ENCODE measurements at regions not wholly inside any gene's neighbourhood (a gene's known extent, or its start where the extent isn't known, plus 50 kb on each side); places are given as distances from the start of the nearest gene placed in this dataset.
A peak's percentile ranks its signal among the peaks of the same experiment; 100 is the strongest.

DNA sequence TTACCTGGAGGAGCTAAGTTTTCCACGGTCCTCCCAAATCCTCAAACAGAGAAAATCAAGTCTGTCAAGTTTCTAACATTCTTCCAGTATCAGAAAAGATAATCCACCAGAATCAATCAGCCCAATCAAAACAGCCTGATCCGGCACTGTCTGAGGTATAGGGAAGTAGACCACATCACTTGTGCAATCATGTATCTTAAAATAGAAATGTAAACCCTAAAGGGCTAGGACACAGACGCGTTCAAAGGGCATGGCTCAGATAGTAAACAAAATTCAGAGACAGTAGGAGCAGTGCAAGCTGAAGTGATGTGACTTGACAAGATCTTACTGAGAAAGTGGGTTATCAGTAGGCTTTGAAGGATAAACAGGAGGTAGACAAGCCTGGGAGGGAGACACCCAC lies 252.4 kb upstream of the DAPK1 start:
- DNase-seq (ENCODE audit: low read depth in 2 of 2) = no peak

GRCh38 chr9:87247097-87247496 lies 250.6 kb upstream of the DAPK1 start:
- DNase-seq (ENCODE audit: low read depth in 2 of 2) = no peak

DNA sequence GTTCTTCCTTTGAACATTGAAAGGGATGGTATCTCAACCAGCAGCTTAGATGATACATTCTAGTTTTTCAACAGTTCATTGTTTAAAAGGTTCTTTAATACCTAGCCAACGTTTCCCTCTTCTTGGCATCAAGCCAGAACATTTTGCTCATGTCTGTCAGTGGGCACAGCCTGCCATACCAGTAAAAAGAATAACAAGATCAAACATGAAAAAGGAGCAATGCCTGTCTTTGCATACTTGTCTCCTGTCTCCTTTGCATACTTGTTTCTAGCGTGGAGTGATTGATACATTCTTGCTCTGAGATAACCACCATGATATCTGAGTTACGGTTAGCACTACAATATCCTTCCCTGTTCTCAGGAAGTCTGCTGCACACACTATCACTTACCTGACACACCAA lies 248.6 kb upstream of the DAPK1 start:
- no peak for DNase-seq (ENCODE audit: low read depth in 2 of 2)

DNA sequence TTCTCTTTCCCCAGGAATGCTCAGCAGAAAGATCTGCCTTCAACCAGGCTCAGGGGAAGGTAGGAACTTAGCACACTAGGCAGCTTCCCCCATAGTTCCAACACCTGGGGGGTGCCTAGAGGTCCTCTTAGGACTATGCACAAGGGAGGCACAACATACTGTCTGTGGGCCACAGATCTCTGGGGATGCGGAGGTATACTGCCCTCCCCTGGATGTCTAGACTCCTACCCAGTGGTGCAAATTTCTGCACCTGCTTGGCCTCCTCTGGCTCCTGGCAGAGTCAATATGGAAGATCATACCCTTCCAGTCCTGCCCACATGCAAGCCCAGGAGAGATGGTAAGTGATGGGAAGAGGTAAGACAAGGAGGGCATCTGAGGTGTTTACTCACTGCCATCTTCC lies 247.5 kb upstream of the DAPK1 start:
- no peak for DNase-seq (ENCODE audit: low read depth in 2 of 2)

- DNase-seq (ENCODE audit: low read depth in 2 of 2) = no peak
These were observed 242.1 kb upstream of the DAPK1 start for GRCh38 chr9:87255431-87256155.

GRCh38 chr9:87256973-87257372 lies 240.7 kb upstream of the DAPK1 start:
- DNase-seq (ENCODE audit: low read depth in 2 of 2) = no peak

GRCh38 chr9:87259543-87260518 lies 237.8 kb upstream of the DAPK1 start:
- DNase-seq (ENCODE audit: low read depth in 2 of 2) = peak; percentile 52 to 62

DNA sequence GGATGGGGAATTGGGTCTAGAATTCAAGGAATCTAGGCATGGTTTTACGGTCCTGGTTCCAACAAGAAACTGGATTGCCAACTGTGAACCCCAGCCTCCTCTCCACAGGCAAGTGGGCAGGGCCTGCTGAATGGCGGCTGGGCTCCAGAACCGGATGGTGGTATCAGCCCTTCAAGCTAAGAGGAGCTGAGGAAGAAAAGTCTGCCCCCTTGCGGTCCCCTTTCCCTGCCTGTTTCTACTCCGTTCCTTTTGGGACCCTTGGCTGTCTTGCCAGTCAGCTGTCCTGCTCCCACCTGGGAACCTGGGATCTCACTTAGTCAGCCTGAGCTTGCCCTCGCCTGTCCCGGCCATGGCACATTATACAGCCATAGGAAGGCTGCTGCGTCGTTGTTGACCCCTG lies 234.4 kb upstream of the DAPK1 start:
- no peak for DNase-seq (ENCODE audit: low read depth in 2 of 2)

DNA sequence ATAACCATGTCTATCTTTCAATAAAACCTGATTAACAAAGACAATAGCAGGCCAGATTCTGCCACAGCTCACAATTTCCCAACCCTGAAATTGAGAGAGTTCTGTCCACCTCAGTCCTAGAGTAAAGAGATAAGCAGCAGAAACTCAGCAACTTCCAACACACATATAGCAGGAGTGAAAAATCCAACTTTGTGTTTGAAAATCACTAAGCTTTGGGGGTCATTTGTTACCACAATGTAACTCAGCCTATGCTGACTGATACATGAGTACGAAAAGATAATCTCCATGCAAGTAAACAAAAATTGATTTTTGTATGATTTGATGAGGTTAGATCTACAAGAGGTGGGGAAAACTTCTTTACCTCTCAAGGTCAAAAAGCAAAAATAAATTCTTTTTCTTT lies 231.0 kb upstream of the DAPK1 start:
- no peak for DNase-seq (ENCODE audit: low read depth in 2 of 2)

DNA sequence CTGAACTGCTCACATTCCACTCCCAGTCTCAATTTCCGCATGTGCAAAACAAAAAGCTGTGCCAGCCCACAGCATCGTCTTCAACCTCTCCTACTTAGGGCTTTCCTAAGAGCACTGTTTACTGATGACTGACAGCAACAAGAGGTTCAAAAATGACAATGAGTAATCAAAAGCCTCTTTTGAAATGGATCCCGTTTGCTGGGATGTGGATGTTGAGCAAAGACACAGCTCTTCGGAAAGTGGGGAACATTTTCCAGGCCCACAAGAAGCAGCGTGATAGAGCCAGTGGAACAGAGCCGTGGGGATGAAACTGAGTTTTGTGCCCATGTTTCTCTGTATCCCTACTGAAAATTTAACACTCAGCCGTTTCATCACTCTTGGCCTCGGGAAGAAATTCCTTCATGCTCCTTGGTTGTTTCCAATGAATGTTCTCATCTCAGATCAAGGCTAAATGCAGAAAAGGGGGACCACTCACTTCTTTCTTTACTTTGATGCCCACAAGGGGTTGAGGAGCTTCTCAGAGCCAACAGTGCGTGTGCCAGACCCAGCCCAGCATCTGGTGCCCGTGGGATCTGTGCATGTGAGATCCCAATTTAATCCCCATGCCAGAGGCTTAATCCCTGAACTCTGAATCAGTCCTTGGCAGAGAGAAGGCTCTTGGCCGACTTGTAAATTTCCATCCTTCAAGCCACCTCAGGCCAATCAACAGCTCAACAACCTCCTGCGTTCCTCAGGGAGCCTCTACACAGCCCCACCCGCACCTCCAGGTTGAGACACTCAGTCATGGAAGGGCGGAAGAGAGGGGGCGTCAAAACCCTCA lies 230.2 kb upstream of the DAPK1 start:
- DNase-seq (ENCODE audit: low read depth in 2 of 2) = no peak

GRCh38 chr9:87269296-87270176 lies 228.1 kb upstream of the DAPK1 start:
- no peak for DNase-seq (ENCODE audit: low read depth in 2 of 2)

DNA sequence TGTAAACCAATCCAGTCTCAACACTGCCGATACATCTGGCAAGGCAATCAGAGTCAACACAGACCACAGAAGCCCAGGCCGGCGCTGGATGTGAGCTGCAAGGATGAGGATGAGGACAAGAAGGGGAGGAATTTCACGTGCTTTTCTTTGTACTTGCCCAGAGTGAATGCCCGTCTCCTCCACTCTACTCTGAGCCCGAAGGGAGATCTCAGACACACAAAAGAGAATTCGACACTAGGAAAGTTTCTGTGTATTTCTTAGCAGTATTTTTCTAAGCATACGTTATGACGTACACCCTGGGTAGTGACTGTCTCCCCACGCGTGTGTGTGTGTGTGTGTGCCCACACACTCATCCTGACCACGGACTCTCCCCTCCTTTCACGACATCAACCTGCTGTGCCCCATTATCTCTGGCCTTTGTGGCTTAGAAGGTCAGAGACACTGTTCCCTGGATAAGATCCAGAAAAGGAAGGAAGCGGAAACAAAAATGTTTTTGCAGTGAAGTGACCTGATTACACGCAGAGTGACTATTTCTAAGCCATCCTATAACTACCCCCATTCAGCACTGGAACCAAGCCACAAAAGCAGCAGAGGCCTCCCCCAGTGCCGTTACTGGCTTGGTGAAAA lies 227.3 kb upstream of the DAPK1 start:
- DNase-seq (ENCODE audit: low read depth in 2 of 2) = peak in 1 of 2 experiments; percentile 66

DNA sequence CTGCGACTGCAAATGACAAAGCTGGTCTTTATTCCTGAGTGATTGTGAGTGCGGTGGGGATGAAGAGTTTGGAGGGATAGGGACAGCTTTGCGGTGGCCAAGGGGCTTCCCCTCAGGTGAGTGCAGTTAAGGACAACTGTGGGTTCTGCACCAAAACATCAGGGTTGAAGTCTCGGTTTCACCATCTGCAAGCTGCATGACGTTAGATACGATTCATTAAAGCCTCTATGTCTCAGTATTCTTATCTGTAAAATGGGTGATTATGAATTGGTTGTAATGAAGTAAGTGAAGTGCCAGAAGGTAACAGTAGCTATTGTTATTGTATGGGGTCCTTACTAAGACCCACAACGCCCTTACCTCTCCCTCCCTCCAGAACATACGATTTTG lies 226.8 kb upstream of the DAPK1 start:
- DNase-seq (ENCODE audit: low read depth in 2 of 2) = no peak

GRCh38 chr9:87271696-87272477 lies 225.8 kb upstream of the DAPK1 start:
- no peak for DNase-seq (ENCODE audit: low read depth in 2 of 2)

DNA sequence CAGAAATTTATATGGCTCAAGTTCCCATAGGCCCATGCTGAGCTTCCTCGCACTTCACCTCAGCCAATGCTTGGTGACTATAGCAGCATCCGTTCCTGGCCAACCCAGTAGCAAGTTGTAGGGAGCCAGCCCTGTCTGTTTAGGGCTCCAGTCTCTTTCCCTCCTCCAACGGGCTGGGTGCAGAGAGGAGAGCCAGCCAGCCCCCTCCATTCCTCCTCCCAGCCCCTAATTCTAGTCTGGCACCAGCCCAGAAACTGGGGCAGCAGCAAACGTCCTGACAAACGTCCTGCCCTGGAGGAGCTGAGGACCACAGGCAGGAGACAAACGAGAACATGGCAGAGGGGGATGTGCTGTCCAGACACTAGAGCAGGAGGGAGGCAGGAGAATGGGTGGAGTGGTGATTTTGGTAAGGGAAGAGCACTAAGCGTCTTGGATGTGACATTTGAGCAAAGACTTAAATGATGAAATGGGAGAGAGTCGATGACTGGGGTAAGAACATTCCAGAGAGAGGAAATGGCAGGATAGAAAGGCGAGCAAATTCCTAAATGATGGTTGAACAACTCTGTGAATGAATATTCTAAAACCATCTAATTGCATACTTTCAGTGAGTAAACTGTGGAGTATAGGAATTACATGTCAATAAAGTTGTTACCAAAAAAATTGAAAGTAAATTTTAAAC lies 222.5 kb upstream of the DAPK1 start:
- no peak for DNase-seq (ENCODE audit: low read depth in 2 of 2)

- peak; percentile 88 to 90 for DNase-seq (ENCODE audit: low read depth in 2 of 2)
These were observed 221.3 kb upstream of the DAPK1 start for GRCh38 chr9:87276327-87276841.

DNA sequence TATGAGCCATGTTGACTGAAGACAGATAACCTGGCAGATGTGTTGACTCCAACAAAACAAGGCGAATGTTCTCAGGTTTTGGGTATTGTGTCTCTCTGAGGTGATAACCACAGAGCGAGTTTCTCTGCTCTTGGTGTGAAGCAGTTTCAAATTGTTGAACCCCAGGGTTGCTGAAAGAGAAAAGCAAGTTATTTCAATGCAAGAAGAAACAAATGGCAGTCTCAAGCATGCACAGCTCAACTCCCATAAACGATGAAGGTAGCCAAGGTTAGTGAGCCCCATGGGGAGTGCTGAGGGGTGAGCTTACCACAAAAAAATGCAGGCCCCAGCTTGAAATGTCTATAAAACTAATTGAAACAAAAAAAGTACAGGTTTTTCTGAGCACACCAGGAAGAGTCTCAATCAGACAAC lies 220.8 kb upstream of the DAPK1 start:
- DNase-seq (ENCODE audit: low read depth in 2 of 2) = peak in 1 of 2 experiments; percentile 77

DNA sequence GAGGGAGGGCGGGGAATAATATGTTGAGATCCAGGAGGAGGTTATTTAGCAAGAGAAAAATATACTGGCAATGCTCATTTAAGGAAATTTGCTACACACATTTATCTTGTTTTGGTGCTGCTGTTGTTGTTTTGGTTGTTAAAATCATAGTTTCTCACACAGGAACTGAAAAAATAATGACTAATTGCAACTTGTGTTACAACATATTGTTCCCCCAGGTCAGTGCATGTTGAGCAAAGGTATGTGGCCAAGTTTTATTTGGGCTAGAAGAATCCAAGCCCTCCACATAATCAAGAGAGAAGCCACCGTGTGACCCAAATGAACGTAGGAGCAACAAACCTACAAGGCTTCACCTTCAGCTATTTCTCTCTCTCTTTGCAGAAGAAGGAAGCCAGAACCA lies 220.3 kb upstream of the DAPK1 start:
- DNase-seq (ENCODE audit: low read depth in 2 of 2) = no peak

All from fibroblast of skin of left biceps (primary cell).